ENCODE measurements at regions not wholly inside any gene's neighbourhood (a gene's known extent, or its start where the extent isn't known, plus 50 kb on each side); places are given as distances from the start of the nearest gene placed in this dataset.

DNA sequence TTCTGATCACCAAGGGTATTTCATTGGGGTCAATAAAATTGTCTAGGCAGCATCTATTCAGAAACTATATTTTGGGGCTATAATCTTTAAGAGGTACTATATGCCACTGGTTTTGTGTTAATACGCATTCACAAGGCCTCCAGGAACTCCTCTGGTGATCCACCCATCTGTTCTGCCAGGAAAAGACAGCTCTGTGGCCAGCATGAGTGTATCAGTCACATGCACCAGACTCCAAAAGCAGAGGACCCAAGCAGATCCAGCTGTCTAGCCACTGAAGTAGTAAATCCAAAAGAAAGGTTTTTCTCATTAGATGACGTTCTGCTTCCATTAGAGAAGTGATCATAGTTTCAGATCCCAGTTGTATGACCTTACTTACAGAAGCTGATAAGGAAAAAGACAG, 199.6 kb upstream of the CELF2 start:
- DNase-seq = no peak

DNA sequence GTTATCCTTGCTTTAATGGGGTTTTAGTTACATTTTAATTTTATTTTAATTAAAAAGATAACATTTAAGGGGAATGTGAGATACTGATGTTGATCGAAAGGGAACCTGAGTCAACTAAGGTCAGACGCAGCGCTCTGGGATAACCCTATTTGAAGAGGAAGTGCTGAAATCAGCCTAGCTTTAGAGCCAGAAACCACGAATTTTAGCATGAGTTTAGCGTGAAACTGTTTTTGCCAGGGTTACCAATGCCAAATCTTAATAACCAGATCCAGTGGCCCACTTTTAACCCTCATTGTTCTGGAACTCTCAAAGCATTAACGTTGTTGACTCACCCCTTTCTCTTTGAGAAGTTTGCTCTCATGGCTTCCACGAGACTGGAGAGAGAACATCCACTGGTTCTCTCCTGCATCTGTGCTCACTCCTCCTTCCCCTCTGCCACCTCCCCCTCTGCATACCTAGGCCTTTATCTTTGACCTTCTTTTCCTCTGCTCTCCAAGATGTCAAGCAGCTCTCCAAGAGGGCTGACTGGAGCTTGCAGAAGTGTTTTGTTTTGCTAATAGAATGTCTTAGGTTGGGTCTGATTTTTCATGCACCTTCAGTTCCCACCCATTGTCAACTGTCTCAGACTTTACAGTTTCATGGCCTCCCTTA, 198.3 kb upstream of the CELF2 start:
- no peak for DNase-seq

DNA sequence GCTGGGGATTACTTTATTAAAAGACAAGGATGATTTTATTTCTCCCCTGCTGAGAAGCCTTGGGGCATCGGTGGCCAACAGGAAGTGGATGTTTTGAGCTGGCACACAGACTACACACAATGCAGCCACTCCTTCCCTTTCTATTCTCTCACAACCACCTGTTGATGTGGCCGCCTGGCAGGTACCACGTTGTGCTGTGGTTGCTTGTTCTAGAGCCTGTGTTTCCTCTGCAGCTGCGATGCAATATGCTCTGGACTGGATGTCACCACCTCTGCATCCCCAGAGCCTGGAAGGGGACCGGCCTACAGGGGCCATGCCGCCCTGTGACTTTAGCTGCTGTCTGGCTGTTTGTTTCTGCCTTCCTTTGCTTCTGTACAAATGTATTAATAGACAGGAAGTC, 195.7 kb upstream of the CELF2 start:
- no peak for DNase-seq

DNA sequence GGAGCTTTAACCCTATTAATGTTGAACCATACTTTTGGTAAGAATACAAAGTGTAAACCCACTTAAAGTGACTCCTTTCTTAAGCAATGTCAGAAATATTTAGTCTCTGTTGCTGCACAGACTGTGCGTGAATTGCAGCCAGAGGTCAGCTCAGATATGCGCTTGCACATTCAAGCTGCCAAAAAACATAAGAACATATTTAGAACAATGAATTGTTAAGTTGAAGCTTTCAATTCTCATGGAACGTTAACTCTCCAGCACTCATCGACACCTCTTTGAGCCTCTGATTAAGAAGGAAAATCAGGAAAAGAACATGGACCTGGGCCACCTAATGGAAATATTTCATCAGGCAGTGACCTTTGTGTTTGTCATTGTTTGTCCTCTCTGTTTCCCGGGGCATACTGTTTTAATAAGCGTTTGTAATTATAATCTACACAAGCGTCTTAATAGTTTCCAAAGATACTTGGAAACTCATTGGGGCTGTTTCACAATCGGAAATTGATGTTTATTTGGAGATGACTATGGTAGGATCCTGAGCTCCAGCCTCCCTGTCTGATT, 193.0 kb upstream of the CELF2 start:
- DNase-seq = no peak

GRCh38 chr10:10826125-10826524, 191.5 kb upstream of the CELF2 start:
- no peak for DNase-seq

- no peak for DNase-seq
Observed at GRCh38 chr10:10828623-10829022, 189.0 kb upstream of the CELF2 start.

GRCh38 chr10:10829576-10829975, 188.1 kb upstream of the CELF2 start:
- DNase-seq = no peak

DNA sequence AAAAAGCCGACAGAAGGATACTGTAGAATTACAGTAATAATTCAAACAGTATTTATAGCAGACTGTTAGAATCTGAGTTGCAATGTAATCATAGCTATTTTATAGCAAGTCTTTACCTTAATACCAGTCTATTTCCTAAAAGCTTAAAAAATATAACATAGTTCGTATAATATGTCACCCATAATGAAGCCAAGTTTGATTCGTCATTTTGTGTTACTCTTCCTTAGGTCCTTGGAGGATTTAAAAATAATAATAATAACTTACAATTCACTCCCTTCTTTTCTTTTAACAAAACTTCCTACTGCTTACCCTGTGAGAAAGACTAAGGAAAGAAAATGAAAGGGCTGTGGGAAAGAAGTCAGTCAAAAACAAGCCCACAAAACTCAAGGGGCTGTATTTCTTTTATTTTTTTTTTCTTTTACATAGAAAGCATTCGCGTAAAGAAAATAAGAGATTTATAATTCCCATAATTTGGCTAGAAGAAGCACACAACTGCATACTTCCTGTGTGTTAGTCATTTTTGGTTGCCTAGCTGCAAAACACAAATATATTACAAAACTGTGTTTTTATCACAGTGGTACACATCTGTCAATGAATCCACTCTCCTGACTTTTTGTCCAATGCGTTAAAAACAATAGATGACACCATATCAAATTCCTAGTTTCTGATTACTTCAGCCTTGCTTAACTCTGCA, 187.2 kb upstream of the CELF2 start:
- no peak for DNase-seq

DNA sequence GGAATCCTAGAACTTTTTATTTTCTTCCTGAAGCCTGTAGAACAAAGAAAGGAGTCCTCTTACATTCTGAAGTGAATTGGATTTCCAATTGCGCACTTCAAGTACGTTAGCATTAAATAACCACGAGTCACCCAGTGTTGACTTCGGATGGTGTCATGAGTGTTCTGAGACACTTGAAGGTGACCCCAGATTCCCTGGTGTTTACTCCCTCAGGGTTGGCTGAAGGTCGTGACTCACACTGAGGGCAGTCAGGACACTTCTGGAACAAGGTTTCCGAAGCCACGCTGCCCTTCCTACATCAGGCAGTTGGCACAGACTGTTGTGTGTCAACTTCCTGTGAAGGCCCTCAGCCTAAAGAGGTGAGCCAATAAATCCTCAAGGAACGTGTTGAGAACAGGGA, 186.6 kb upstream of the CELF2 start:
- DNase-seq = no peak

DNA sequence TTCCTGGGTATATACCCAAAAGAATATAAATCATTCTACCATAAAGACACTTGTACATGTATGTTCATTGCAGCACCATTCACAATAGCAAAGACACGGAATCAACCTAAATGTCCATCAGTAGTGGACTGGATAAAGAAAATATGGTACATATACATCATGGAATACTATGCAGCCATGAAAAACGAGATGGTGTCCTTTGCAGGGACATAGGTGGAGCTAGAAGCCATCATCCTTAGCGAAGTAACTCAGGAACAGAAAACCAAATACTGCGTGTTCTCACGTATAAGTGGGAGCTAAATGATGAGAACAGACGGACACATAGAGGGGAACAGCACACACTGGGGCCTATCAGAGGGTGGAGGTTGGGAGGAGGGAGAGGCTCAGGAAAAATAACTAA, 183.7 kb upstream of the CELF2 start:
- DNase-seq = no peak

GRCh38 chr10:10844251-10844650, 173.4 kb upstream of the CELF2 start:
- DNase-seq = no peak

DNA sequence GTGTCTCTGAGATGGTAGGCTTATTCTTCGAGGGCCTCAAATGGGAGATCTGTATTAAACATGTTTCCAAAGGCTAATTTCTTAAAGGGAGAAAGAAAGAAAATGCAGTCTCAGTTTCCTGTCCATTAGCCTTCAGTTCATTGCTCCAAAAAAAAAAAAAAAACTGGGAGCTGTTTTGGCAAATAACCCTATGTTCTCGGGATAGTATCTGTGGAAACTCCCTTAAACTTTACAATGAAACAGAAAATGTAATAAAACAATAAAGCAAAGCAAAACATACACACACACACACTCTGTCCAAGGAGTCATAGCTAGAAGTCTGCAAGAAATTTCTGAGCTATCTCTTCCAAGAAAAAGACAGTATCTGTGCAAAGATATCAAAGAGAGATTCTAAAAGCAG, 172.5 kb upstream of the CELF2 start:
- no peak for DNase-seq

DNA sequence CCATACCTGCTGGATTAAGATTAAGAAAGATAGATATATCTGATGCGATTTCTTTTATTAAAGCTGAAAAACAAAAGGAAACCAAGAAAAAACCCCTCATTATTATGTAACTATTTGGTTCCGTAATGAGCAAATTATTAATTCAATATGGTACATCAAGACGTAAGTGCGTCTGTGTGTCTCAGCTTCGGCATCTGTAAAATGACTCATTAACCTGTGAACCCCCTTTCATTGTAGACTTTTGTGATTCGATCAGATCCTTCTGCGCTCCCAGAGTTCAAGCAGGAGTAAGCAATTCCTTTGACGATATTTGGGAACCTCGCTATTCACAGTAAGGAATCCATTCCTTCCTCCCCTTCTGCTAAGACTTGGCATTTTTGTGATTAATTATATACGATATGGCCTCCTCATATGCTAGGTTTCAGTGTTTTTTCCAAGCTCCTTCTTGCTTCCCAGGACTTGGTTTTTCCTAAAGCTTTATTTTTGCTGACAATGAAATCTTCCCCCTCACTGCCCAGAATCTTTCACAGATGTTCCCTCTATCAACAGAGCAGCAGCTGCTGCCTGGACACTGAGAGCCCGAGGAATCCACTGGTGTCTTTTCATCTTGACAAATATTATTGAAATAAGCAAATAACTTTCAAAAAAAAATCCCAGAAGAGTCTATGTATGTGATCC, 171.7 kb upstream of the CELF2 start:
- no peak for DNase-seq

DNA sequence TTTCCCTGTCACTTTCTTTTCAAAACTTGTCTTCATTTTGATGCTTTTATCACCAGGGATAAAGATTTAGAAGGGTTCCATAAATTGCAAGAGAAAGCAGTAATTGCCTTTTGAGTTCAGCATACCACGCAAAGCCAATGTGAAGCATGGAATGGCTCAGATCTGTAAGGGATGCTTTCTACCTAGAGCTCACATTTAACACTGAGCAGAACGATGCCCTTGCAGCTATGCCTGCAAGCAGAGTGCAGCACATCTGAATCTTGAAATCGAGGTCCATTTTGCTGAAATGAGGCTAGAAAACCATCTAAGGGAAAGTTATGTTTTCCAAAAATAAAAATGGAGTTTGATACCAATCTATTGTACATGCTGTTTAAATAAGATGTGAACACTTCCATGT, 171.2 kb upstream of the CELF2 start:
- DNase-seq = no peak

GRCh38 chr10:10847387-10847786, 170.3 kb upstream of the CELF2 start:
- no peak for DNase-seq

GRCh38 chr10:10848488-10849111, 169.1 kb upstream of the CELF2 start:
- no peak for DNase-seq

DNA sequence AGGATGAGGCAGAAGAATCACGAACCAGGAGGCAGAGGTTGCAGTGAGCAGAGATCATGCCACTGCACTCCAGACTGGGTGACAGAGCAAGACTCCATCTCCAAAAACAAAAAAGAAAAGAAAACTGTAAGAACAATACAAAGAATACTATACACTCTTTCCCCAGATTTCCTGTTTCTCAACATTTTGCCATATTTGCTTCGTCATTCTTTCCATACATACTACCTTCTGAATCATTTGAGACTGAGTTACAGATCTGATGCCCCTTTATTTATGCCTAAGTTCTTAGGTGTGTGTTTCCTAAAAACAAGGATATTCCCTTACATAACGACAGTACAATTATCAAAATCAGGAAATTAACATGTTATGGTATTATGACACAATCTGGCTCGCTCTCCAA, 168.4 kb upstream of the CELF2 start:
- no peak for DNase-seq

- no peak for DNase-seq
Observed at GRCh38 chr10:10850214-10850613, 167.5 kb upstream of the CELF2 start.

DNA sequence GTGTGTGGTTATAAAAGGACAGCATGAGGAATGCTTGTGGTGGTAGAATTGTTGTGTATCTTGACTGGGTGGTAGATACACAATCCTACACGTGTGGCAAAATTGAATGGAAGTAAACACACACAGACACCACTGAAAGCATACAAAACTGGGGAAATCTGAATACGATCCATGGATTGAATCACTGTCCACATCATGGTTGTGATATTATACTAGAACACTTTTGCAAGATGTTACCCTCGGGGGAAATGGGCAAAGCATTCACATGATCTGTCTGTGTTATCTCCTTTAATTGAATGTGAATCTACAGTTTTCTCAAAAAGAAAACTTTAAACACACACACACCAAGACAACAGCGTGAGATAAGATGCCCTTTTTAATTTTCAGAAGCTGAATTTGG, 165.2 kb upstream of the CELF2 start:
- no peak for DNase-seq

GRCh38 chr10:10853954-10854353, 163.7 kb upstream of the CELF2 start:
- no peak for DNase-seq

DNA sequence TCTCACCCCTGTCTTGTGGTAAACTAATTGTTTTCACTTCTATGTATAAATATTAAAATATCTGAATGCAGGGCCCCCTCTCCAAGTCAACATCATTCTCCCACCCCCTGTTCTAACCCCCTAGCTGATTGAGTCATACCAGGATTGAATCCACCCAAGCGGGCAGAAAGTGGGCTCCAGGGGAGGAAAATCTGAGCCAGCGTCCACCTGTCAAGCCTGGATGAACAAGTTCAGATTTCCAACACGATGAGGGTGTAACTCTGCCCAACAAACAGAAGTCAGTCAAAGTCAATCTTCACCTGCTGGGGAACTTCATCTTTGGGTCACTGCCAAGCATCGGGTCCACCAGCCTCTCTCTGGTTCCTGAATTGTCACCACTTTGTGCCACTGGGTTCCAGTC, 162.9 kb upstream of the CELF2 start:
- no peak for DNase-seq

DNA sequence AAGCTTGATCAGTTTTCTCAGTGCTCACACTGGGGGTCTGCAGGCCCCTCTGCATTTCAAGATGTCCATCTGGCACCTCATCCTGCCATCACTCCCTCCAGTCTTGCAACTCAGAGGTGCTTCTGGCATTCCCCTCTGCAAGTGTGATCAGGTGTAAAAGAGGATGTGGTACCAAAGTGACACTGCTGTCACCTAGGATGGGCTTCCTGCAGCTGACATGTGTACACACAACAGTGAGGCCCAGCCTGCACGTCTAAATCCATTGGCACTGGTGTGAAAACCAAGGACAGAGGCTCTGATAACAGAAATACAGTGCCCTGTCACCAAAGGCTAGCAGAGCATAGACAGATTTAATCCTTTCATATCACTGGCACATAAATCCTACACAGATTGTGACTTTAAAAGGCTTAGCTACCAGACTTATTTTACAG, 162.5 kb upstream of the CELF2 start:
- DNase-seq = no peak

DNA sequence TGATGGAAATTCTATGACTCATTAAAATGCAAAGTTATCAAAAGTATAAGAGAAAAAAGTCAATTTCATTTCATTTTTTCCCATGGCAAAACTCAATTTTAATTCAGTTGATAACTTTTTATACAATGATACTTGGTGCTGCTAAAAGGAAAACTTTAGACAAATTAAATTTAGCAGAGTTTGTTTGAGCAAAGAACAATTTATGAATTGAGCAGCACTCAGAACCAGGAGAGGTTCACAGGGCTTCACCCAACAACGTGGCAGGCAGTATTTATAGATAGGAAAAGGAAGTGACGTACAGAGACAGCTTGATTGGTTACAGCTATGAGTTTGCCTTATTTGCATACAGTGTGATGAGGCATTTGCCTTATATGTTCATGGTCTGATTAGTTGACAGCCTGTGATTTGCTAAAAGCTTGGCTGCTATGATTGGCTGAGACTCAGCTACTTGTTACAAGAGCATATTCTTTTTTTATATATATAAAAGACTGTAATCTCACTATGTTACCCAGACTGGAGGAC, 157.2 kb upstream of the CELF2 start:
- no peak for DNase-seq
